NCI-H1417 (cell line): ENCODE measurements at regions not wholly inside any gene's neighbourhood (a gene's known extent, or its start where the extent isn't known, plus 50 kb on each side); places are given as distances from the start of the nearest gene placed in this dataset.

ENCODE experiments used
- DNase-seq, 3 experiments: peaks; one replicate each; lab custom pipeline; 2025; lab: John Stamatoyannopoulos, UW

DNA sequence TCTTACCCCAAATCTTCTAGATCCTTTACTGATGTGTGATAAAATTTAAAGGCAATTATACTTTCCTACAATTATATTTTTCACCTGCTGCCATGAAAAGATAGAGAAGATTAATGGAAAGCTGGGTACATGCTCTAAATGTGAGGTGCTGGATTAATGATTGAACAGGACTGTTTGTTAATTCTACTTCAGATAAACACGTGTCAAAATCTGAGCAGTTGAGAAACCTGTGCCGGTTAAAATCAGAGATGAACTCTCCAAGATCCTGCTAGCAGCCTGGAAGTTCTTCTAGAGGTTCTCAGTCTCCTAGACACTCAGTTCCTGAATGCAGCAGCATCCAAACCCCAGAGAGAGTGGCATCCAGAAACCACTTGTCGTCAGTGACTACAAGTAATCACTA is 69.2 kb downstream of the INHBA start:
- no peak for DNase-seq

DNA sequence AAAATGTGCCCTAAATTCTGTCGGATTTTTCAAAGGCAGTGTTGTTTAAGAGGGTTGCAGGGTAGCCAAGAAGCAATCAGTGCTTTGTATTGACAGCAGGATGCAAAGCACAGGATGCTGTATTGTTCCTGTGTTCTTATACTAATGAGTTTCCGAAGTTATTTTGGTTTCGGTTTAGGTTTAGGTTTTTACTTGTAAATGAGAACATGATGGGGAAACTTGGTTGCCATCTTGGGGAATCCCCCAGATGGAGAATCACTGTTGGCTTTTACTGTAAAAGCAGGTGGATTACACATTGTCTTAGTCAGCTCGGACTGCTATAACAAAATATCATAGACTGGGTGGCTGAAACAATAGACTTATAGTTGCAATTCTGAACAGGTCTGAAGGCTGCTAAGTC is 72.1 kb downstream of the INHBA start:
- no peak for DNase-seq

DNA sequence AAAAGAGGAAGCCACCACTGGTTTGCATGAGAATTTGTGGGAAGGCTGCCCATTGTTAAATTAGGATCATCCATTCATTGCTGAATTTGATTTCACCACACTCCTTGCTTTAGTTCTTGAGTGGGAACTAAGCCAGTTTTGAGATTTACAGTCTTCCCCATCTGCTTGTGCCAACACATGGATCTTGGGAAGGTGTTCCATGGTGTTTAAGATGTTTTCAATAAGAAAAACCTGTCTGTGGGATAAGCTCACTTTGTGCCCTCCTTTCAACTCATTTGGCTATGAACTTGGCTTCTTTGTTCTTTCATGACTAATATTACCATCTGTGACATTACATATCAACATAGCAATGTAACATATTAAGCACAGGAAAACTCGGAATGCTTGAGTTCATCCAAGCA is 73.2 kb downstream of the INHBA start:
- DNase-seq, result no peak

DNA sequence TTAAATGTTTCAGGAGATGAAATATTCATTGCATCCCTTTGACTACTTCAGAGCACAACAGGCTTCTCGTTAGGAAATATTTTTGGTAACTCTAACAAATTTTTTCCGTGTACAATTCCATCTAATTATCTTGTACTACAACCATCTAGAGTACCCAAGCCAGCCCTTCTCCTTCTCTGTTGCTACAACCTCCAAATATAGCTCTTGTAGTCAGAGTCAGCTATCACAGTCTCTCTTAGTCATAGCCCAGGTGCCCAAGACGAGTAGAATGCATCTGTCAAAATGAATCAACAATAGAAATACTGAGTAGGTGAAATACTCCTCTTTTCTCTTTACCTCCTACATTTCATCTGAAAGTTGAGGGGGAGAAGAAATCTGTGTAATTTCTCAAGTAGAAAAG is 74.0 kb downstream of the INHBA start:
- no peak for DNase-seq

DNA sequence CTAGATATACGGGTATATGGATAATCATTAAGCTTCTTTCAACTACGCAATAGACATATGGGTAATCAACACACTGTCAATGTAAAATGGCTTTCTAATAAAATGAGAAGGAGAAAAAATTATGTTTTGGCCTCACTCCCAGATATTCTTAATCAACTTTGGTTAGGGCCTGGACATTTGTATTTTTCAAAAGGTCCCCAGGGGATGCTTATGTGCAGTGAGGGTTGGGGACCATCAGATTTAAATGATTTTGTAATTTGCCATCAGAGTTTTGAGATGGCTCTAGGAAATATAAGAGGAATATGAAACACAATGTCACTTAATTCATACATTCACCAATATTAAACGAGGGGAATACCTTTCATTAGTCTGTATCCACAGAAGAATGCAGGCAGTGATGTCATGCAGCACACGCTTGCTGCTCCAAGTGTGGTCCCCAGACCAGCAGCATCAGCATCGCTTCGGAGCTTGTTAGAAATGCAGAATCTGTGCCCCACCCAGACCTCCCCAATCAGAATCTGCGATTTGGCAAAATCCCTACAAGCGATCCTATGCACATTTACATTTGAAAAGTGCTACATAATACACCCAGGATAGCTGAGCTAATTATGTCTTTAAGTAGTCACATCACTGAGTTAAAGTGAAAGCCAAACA is 75.1 kb downstream of the INHBA start:
- DNase-seq, result no peak

DNA sequence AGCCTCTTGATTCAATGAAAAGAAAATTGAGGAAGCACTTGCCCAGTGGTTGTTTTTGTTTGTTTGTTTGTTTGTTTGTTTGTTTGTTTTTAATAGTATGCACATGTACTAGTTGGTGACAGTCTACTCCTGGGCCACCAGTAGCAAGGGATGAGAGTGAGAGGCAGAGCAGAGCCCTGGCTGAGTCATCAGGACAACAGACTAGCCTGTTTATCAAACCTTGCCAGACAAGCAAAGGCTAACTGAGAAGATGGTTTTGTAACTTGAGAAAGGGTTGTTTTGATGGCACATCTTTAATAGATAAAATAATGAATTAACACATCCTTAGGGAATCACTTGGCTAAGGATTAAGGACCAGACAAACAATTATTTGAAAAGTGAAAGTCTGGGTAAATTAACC is 78.1 kb downstream of the INHBA start:
- DNase-seq, result no peak

DNA sequence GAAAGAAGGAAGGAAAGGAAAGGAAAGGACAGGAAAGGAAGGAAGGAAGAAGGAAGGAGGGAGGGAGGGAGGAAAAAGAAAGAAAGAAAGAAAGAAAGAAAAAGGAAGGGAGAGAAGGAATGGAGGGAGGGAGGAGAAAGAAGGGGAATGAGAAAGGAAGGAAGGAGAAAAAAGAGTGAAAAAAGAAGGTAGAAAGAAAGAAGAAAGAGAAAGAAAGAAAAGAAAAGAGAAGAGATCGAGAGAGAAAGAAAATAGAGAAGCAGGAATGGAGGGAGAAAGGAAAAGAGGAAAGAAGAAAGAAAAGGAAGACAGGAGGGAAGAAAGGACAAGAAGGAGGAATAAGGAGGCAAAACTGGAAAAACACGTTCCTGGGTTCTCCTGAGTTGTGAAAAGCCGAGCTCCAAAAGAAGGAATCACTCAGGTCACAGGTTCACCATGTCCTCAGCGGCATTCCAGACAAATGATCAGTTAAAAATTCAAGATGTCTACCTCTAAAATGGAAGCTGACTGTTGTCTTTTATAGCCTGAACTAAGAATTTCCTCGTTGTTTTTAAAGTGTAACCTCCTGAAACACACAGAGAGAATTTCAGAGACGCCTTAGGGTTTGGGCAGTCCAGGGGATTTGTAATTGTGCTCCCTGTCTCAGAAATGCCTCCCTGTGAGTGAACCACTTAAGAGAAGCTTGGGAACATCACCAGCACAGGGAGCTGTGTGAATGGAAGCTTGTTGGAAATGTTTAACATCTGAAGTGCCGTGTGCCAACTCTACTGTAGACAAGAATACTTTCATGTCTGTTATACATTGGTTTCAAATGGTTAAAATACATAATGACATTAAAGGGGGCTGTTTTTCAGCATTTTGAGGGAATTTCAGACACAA is 80.7 kb downstream of the INHBA start:
- no peak for DNase-seq

DNA sequence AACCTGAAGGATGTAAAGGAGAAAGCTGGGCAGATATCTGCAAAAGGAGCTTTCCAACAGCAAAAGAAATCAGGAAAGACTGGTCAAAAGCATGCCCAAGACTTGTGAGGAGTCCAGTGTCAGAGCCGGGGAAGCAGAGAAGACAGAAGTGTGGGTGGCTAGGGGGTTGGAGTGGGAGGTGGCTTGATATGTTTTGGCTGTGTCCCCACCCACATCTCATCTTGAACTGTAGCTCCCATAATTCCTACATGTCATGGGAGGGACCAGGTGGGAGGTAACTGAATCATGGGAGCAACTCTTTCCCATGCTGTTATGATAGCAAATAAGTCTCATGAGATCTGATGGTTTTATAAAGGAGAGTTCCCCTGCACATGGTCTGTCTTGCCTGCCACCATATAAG is 84.9 kb downstream of the INHBA start:
- DNase-seq, result no peak

DNA sequence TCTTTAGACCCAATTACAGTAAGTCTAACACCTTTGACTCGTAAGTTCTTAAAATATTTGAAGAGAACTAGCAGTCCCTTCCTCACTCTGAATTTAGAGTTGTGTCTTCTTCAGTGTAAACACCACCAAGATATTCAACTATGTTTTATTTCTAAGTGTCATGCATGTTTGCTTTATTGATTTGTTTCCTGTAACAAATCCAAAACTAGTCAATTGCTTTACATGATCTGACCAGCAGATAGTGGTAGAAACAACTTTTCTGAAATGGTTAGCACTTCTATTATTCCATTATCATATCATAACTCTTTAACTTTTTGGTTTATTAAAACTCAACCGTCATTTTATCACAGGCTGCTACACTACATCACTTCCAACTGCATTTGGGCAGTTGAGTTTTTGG is 90.1 kb downstream of the INHBA start:
- DNase-seq, result no peak

DNA sequence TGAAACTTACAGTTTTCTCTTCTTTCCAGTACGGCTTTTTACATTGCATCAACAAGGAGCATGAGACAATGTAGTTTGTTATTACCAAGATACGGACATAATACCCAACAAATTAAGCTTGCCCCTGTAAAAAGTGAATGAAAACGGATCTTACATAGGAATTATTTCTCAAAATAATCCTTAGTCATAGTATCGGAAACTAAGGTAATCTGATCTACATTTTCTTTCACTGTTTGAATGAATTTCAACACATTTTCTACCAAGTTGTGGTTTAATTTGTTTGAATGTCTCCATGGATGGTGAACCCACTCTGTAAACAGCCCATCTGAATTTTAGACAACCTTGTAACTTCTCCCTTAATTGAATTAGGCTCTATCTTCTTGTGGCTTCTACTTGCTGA is 90.5 kb downstream of the INHBA start:
- no peak for DNase-seq

DNA sequence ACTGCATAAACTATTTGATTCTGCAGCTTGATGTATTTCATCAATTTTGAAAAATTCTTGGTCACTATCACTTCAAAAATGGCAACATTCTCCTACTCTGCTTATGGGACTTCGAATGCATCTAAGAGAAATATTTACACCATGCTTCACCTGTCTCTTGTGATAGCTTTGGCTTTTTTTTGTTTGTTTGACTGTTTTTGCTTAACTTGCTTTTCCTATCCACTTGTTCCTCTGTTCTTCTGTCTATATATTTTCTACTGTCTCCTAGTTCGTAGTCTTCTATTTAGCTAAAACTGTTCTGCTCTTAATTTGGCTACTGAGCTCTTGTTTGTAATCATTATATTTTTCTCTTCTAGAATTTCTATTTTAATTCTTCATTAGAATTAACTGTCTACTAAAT is 94.4 kb downstream of the INHBA start:
- DNase-seq, result no peak

DNA sequence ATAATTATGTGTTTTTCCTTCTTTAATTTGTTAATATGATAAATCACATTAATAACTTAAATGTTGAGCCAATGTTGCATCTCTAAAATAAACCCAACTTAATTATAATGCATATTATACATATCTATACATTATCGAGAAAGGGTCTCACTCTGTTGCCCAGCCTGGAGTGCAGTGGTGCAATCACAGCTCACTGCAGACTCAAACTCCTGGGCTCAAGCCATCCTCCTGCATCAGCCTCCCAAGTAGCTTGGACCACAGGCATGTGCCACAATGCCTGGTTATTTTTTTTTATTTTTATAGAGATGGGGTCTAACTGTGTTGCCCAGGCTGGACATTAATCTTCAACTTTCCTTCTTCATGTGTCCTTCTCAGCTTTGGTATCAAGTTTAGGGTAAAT is 98.9 kb downstream of the INHBA start:
- no peak for DNase-seq

DNA sequence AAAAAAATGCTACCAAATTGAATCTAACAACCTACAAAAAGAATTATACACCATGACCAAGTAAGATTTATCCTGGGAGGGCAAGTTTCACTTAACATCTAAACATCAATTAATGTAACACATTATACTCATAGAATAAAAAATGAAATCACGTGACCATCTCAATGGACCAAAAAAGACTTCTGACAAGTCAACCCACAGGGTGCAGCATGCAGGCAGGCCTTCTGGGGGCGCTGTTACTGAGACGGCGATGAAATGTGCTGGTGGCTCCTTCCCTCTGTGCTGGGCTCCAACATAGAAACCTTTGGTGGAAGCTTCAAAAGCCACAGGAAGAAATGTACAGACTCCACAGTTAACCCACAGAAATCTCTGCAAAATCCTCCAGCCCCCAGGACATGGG is 103.1 kb downstream of the INHBA start:
- no peak for DNase-seq

DNA sequence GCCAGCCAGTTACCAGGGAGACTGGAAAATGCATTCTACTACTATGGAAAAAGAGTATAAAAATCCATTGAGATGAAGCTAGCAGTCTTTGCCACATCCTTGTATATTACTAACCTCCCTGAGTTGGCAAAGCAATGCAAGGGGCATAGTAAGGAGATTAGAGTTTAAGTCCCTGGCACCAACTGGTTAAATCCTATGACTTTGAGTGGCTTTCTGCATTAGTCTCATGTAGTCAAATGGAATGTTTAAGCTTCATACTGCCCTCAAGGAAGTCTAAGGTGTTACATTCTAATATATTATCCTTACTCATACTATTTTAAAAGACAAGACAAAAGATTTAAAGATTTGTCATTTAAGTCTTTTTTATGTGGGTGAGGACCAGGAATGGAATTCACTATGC is 110.1 kb downstream of the INHBA start:
- DNase-seq, result no peak

DNA sequence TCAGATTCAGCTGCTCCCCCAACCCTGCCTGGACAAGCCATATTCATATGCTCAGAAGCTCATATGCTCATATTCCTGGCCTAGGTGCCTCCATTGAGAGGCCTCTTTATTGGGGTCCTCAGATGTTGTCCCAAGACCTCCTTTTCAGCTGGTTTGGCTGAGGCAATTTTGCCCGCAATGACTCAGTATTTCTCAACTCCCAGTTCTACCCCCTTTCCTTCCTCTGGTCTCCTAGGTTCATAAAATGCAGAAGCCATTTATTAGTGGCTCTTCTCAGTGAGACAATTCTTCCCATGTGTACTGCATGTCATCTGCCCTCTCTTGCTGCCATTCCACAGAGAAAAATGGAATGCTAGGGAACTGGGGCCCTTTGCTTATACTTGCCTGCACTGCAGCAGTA is 110.7 kb downstream of the INHBA start:
- DNase-seq, result no peak

DNA sequence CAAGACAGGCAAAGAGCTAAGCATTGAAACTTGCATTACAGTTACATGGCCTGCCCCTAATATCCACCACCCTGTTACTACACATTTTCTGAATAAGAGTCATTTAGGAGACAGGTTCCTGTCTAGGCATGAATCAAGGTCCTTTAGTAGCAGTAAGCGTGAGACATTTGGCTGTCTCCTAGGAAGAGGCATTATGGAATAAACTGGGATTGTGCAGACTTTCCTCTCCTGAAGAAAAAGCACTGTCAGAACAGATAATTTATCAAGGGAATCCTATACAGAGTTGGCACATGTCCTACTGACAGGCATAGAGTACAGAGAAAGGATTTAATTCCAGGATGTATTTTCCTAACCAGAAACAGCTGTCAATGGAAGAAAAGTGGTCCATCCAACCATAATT is 111.9 kb downstream of the INHBA start:
- no peak for DNase-seq

DNA sequence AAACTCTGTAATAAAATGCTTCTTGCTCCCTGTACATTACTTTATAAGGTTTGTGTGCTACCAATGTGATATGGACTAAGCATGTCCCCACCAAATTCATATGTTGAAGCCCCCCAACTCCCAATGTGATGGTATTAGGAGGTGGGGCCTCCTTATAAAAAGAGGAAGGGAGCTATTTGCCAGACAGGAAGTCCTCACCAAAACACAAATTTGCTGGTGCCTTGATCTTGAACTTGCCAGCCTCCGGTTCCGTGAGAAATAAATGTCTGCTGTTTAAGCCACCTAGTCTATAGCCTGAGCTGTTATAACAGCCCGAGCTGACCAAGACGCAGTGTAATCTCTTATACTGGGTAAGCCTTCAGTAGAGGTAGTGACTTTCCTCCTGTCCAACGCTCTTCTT is 114.5 kb downstream of the INHBA start:
- no peak for DNase-seq

DNA sequence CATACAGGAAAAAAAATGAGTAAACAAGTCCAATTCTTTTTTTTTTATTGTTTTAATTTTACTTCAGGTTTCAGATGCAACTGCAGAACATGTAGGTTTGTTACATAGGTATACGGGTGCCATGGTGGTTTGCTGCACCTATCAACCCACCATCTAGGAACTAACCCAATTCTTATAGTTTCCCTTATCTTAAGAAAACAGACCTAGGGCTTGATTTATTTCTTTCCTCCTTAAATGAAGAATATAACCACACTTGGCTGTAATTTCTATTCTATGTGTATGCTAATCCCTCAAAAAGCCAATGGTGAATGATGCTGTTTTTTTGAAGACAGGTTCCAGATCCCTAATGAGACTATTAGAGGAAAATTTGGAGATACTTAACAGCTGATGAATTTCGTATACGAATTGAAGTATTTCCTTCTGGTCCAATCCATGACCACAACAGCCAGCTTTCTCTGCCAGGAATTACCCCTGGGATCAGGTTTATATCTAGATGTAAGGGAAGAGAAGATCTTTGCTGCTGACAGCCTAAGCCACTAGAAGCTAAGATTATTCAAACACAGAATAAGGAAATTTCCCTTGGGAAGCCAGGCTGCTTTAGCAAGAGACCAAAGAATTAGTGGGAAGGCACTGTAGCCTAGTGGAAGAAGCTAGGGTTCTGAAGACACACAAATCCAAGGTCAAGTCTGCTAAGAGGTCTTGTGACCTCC is 115.8 kb downstream of the INHBA start:
- DNase-seq, result no peak

DNA sequence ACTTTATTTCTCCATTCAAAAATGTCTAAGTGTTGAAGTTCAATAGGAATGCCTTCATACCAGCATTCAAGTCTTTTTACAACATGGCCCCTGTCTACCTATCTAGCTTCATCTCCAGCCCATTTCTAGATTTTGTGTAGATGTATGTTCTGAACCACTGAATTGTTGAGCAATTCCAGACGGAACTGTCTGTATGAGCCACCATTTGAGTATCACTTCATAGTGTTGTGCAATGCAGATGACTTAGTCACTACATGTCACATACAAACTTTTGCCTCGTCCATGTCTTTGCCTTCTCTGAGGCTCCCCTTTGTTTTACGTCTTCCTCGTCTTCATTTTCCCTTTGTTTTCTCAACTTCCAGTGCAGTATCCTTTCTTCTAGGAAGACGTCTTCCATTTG is 118.1 kb downstream of the INHBA start:
- no peak for DNase-seq

DNA sequence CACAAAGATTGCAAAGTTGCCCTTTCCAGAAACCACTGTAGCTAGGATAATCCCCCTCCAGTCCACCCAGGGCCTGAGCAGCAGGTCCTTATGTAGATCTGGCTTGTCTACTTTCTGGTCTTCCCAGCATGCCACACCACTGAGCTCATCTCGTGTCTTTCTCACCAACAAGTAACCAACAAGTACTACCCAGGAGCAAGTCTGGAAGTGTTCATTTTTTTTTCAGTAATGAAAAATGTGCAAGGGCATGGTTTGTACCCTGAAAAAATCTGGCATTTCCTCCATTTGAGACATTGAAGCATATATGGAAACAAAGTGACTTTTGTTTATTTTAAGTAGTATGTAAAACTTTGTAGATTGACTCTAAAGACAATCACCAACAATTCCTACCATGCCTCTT is 120.8 kb downstream of the INHBA start:
- no peak for DNase-seq

DNA sequence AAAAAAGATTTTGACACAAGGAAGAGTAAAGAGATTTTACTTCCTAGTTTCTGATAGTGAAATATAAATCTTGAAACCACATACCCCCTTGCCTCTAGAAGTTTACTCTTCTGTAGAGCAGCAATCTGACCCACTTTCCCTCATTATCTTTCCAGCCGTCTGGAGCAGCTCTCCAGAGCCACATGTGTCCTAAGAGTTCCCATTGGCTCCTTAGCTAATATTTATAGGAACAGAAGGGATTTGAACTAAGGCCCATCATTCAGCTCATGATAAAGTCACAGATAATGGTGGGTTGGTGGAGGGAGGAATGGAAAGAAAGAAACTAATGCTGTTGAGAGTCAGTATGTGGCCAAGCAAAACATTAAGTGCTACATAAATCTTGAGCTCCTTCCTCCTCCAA is 121.8 kb downstream of the INHBA start:
- no peak for DNase-seq

DNA sequence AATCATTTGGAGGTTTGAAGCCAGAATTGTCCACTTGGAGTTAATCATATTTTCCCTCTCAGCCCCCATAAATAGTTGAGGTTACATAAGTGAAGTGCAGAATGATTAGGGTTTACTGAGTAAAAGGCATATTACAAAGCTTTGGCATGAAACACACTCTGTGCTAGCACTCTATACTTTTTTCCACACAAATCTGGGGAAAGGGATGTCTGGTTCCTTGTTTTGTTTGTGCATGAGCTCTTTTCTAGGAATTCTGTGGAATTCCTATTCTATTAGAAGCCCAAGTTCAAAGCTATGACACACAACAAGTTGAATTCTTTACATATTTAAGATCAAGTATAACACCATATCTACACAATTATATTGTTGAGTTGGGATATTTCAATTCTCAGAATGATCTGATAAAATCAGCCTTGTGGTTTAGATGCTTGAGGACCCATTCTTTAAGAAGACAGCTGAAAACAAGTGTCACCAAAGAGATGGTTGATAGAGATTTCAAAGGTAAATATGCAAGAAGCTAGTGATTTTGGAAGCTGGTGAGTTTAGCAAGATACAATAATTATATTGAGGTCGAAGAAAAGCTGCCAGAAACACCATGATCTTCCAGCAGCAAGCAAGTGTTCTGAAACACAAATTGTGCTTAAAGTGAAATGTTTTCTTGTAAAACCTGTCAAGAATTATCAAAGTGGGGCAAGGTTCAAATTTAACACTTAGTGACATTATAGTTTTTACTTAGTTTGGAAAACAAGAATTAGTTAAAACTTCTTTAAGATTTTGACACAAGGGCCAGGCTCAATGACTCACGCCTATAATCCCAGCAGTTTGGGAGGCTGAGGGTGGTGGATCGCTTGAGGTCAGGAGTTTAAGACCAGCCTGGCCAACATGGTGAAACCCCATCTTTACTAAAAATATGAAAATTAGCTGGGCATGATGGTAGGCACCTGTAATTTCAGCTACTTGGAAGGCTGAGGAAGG is 122.6 kb downstream of the INHBA start:
- DNase-seq, result no peak
